ENCODE measurements at regions not wholly inside any gene's neighbourhood (a gene's known extent, or its start where the extent isn't known, plus 50 kb on each side); places are given as distances from the start of the nearest gene placed in this dataset.
"Not testable (repeated sequence)": the region's sequence is repeated elsewhere in the genome, so short reads cannot be mapped to it uniquely, and the experiment has no call there.

DNA sequence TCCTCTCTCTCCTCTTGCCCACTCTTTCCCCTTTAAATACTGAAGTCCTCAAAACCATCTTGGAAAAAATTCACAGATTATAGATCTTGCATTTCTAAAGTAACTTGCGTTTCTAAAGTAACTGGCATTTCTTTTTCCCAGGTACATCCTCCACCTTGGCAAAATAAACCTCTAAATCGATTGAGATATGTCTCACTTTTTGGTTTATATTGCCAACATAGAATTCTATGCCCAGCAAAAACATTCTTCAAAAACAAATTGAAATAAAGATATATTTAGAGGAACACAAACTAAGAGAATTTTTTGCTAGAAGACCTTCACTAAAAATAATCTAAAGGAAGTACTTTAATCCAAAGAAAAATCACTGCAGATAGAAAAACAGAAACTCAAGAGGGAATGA lies 122.5 kb upstream of the RBMS1 start:
- Histone ChIP-seq H3K27ac (ENCODE audit: low read depth, low read length, poor library complexity, severe bottlenecking) (no peak overlapping the region), H3K4me1 (ENCODE audit: insufficient read depth, low read length, poor library complexity, severe bottlenecking) (peaks cover 19% of the 10 kb centered on the region), H3K27me3 (replicated peaks; ENCODE audit: insufficient read depth, low read depth, low read length, poor library complexity) (no peaks in the 10 kb centered on the region), H3K36me3 (ENCODE audit: insufficient read depth, low read length, poor library complexity, severe bottlenecking) (no peaks in the 10 kb centered on the region), H3K9me3 (ENCODE audit: low read depth, low read length, poor library complexity, severe bottlenecking) (no peaks in the 10 kb centered on the region), H3K4me3 (ENCODE audit: low read depth, low read length, poor library complexity, severe bottlenecking) (no peak overlapping the region)
- intact Hi-C loops (cut with micrococcal nuclease; ENCODE audit: unreplicated experiment), result no loop called here
- no TSS peak for BruUV-seq (replicated peaks)
- TF ChIP-seq, protein P1, sequence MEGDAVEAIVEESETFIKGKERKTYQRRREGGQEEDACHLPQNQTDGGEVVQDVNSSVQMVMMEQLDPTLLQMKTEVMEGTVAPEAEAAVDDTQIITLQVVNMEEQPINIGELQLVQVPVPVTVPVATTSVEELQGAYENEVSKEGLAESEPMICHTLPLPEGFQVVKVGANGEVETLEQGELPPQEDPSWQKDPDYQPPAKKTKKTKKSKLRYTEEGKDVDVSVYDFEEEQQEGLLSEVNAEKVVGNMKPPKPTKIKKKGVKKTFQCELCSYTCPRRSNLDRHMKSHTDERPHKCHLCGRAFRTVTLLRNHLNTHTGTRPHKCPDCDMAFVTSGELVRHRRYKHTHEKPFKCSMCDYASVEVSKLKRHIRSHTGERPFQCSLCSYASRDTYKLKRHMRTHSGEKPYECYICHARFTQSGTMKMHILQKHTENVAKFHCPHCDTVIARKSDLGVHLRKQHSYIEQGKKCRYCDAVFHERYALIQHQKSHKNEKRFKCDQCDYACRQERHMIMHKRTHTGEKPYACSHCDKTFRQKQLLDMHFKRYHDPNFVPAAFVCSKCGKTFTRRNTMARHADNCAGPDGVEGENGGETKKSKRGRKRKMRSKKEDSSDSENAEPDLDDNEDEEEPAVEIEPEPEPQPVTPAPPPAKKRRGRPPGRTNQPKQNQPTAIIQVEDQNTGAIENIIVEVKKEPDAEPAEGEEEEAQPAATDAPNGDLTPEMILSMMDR (conservative IDR thresholded peaks at IDR 0.05; ENCODE audit: low read depth, low read length), result no peak
- no peak for TF ChIP-seq EZH2 (IDR thresholded peaks at IDR 0.05; ENCODE audit: borderline replicate concordance, low read depth, low read length, poor library complexity, severe bottlenecking)
- no peak for DNase-seq (ENCODE audit: low spot score)
- ChIA-PET POLR2A (ENCODE audit: low non-redundant PET) (no interaction called here), CTCF (no interaction called here)

DNA sequence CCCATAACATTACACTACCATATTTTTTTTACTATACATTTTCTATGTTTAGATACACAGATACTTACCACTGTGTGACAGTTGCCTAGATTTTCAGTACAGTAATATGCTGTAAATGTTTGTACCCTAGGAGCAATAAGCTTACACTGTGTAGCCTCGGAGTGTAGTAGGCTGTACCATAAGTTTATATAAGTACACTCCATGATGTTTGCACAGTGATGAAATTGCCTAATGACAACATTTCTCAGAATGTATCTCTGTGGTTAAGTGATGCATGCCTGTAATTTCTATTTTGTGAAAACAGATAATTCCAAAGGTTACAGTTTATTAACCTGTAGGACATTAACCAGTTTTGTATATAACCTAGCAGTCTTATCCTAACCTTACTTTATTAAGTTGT lies 128.1 kb upstream of the RBMS1 start:
- H3K27ac ChIP-seq (ENCODE audit: low read depth, low read length, poor library complexity, severe bottlenecking), result no peak overlapping the region

DNA sequence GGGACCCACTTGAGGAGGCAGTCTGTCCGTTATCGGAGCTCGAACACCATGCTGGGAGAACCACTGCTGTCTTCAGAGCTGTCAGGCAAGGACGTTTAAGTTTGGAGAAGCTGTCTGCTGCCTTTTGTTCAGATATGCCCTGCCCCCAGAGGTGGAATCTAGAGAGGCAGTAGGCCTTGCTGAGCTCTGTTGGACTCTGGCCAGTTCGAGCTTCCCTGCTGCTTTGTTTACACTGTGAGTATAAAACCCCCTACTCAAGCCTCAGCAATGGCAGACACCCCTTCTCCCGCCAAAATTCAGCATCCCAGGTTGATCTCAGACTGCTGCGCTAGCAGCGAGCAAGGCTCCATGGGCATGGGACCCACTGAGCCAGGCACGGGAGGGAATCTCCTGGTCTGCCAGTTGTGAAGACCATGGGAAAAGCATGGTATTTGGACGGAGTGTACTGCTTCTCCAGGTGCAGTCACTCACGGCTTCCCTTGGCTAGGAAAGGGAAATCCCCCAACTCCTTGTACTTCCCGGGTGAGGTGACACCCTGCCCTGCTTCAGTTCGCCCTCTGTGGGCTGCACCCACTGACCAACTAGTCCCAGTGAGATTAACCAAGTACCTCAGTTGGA lies 134.5 kb upstream of the RBMS1 start:
- CTCF ChIA-PET; H3K36me3 ChIP-seq (ENCODE audit: insufficient read depth, low read length, poor library complexity, severe bottlenecking): not testable (repeated sequence)
- DNase-seq (ENCODE audit: low spot score), result peak; percentile 46

More for the DNA sequence above, 128.1 kb upstream of the RBMS1 start:
- TF ChIP-seq, protein P1 (conservative IDR thresholded peaks at IDR 0.05; ENCODE audit: low read depth, low read length), result no peak
- TF ChIP-seq EZH2 (IDR thresholded peaks at IDR 0.05; ENCODE audit: borderline replicate concordance, low read depth, low read length, poor library complexity, severe bottlenecking), result no peak
- no peak for DNase-seq (ENCODE audit: low spot score)
- CTCF ChIA-PET, result no interaction called here
- Histone ChIP-seq H3K27me3 (replicated peaks; ENCODE audit: insufficient read depth, low read depth, low read length, poor library complexity) (no peaks in the 10 kb centered on the region), H3K36me3 (ENCODE audit: insufficient read depth, low read length, poor library complexity, severe bottlenecking) (no peaks in the 10 kb centered on the region), H3K9me3 (ENCODE audit: low read depth, low read length, poor library complexity, severe bottlenecking) (no peaks in the 10 kb centered on the region), H3K4me1 (ENCODE audit: insufficient read depth, low read length, poor library complexity, severe bottlenecking) (no peaks in the 10 kb centered on the region), H3K4me3 (ENCODE audit: low read depth, low read length, poor library complexity, severe bottlenecking) (no peak overlapping the region)
- POLR2A ChIA-PET (ENCODE audit: low non-redundant PET), result no interaction called here
- no TSS peak for BruUV-seq (replicated peaks)
- intact Hi-C loops (cut with micrococcal nuclease; ENCODE audit: unreplicated experiment), result no loop called here

DNA sequence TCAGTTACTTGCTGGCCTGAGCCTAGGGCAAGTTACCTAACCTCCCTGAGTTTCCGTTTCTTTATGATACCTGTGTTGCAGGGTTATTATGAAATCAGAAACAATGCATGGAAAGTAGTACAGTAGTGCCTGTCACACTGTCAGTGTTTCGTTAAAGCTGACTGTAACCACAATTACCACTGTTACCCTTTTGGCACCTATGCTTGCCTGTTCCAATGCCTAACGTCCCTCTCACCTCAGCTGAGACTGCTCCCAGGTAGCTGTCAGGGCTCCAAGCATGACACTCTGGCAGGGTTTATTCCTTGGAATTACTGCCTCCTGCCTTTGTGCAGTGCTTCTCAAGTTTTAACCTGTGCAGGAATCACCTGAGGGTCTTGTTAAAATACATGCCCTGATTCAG lies 135.2 kb upstream of the RBMS1 start:
- Histone ChIP-seq H3K4me1 (ENCODE audit: insufficient read depth, low read length, poor library complexity, severe bottlenecking) (peaks cover 20% of the 10 kb centered on the region), H3K36me3 (ENCODE audit: insufficient read depth, low read length, poor library complexity, severe bottlenecking) (no peaks in the 10 kb centered on the region), H3K9me3 (ENCODE audit: low read depth, low read length, poor library complexity, severe bottlenecking) (no peaks in the 10 kb centered on the region), H3K27ac (ENCODE audit: low read depth, low read length, poor library complexity, severe bottlenecking) (no peak overlapping the region), H3K4me3 (ENCODE audit: low read depth, low read length, poor library complexity, severe bottlenecking) (no peak overlapping the region), H3K27me3 (replicated peaks; ENCODE audit: insufficient read depth, low read depth, low read length, poor library complexity) (no peaks in the 10 kb centered on the region)
- BruUV-seq (replicated peaks), result no TSS peak
- TF ChIP-seq, protein P1 (conservative IDR thresholded peaks at IDR 0.05; ENCODE audit: low read depth, low read length), result no peak
- no peak for TF ChIP-seq EZH2 (IDR thresholded peaks at IDR 0.05; ENCODE audit: borderline replicate concordance, low read depth, low read length, poor library complexity, severe bottlenecking)
- CTCF ChIA-PET, result no interaction called here
- POLR2A ChIA-PET (ENCODE audit: low non-redundant PET), result interaction anchor here (0.6 kb wide), 1 partner anchor 476 kb away, joined by 5 read pairs; no protein-coding TSS in a partner anchor
- intact Hi-C loops (cut with micrococcal nuclease; ENCODE audit: unreplicated experiment), result no loop called here
- no peak for DNase-seq (ENCODE audit: low spot score)

More for the DNA sequence above, 134.5 kb upstream of the RBMS1 start:
- POLR2A ChIA-PET (ENCODE audit: low non-redundant PET), result interaction anchor here (0.6 kb wide), 1 partner anchor 477 kb away, joined by 5 read pairs; no protein-coding TSS in a partner anchor
- H3K4me3 ChIP-seq (ENCODE audit: low read depth, low read length, poor library complexity, severe bottlenecking); H3K9me3 ChIP-seq (ENCODE audit: low read depth, low read length, poor library complexity, severe bottlenecking); BruUV-seq (replicated peaks); H3K27ac ChIP-seq (ENCODE audit: low read depth, low read length, poor library complexity, severe bottlenecking); H3K27me3 ChIP-seq (replicated peaks; ENCODE audit: insufficient read depth, low read depth, low read length, poor library complexity); intact Hi-C loops (cut with micrococcal nuclease; ENCODE audit: unreplicated experiment): not testable (repeated sequence)
- peaks cover 17% of the 10 kb centered on the region for H3K4me1 ChIP-seq (ENCODE audit: insufficient read depth, low read length, poor library complexity, severe bottlenecking)
